ENCODE measurements at regions not wholly inside any gene's neighbourhood (a gene's known extent, or its start where the extent isn't known, plus 50 kb on each side); places are given as distances from the start of the nearest gene placed in this dataset.

- ChIA-PET POLR2A (no interaction called here), CTCF (ENCODE audit: low intra/inter-chr PET ratio, low total read pairs) (no interaction called here)
- intact Hi-C loops (cut with micrococcal nuclease; ENCODE audit: unreplicated experiment) (no loop called here), in situ Hi-C loops (cut with HindIII; ENCODE audit: extremely low pct_ligation_motif_present, low pct_unique_long_range_greater_than_20kb) (no loop called here)
- Histone ChIP-seq H3K27me3 (ENCODE audit: control insufficient read depth in 1 of 2, insufficient read depth in 2 of 2, low read length in 2 of 2) (no peaks in the 10 kb centered on the region), H3K4me3 (replicated peaks in 1 of 3; ENCODE audit: insufficient read depth in 1 of 3, low read depth in 2 of 3, low read length in 3 of 3) (no peak overlapping the region), H3K4me1 (ENCODE audit: insufficient read depth, low read length) (no peaks in the 10 kb centered on the region), H3K9ac (ENCODE audit: insufficient read depth, low read depth, low read length) (no peak overlapping the region), H3K9me3 (ENCODE audit: low read length) (no peaks in the 10 kb centered on the region), H3K4me2 (ENCODE audit: low read depth, low read length) (no peak overlapping the region), H2AFZ (ENCODE audit: low read length) (no peak overlapping the region), H4K20me1 (ENCODE audit: insufficient read depth, low read length) (no peaks in the 10 kb centered on the region), H3K36me3 (replicated peaks in 1 of 2; ENCODE audit: control insufficient read depth in 1 of 2, insufficient read depth in 2 of 2, low read length in 2 of 2) (no peaks in the 10 kb centered on the region), H3K79me2 (ENCODE audit: insufficient read depth, low read length) (no peaks in the 10 kb centered on the region), H3K27ac (ENCODE audit: extremely low read length, insufficient read depth, low read length) (no peak overlapping the region)
- BruUV-seq (replicated peaks) = no TSS peak
- FAIRE-seq (no peak), ATAC-seq (no peak), DNase-seq (ENCODE audit: low spot score) (no peak)
- TF ChIP-seq ZNF616 (CRISPR knock-in tag; IDR thresholded peaks at IDR 0.05; ENCODE audit: low read depth) (no peak), JDP2 (CRISPR knock-in tag; IDR thresholded peaks at IDR 0.05; ENCODE audit: borderline replicate concordance) (no peak), RERE (CRISPR knock-in tag; IDR thresholded peaks at IDR 0.05; ENCODE audit: low read depth) (no peak), ZSCAN25 (CRISPR knock-in tag; IDR thresholded peaks at IDR 0.05) (no peak), TRAFD1 (CRISPR knock-in tag; IDR thresholded peaks at IDR 0.05; ENCODE audit: borderline replicate concordance) (no peak)
- WGBS (ENCODE audit: low lambda C conversion rate) = 2% methylated on average over 3 of the region's 3 CpGs
These were observed 645.7 kb downstream of the TLL1 start for GRCh38 chr4:166518776-166519175.
